Parathyroid adenoma (tissue), 2 donors: ENCODE measurements at regions not wholly inside any gene's neighbourhood (a gene's known extent, or its start where the extent isn't known, plus 50 kb on each side); places are given as distances from the start of the nearest gene placed in this dataset.

ENCODE experiments used
- H2AFZ ChIP-seq: fragments of 300-600 bp; sonication (generic); one replicate; pipeline ENCODE4 v1.7.0; 2017; ENCODE audit warnings: antibody characterized with exemption, mild to moderate bottlenecking
- H3K27ac ChIP-seq: fragments of 300-600 bp; sonication (generic); one replicate; pipeline ENCODE4 v1.7.0; 2017
- H3K27me3 ChIP-seq: fragments of 300-600 bp; sonication (generic); one replicate; pipeline ENCODE4 v1.7.0; 2017; ENCODE audit warnings: low read length; ENCODE audit not compliant: control insufficient read depth, insufficient read depth
- H3K36me3 ChIP-seq: fragments of 300-600 bp; sonication (generic); one replicate; pipeline ENCODE4 v1.7.0; 2017; ENCODE audit warnings: low read length; ENCODE audit not compliant: control insufficient read depth, insufficient read depth
- H3K4me1 ChIP-seq: fragments of 300-600 bp; sonication (generic); one replicate; pipeline ENCODE4 v1.7.0; 2017; ENCODE audit warnings: control low read depth
- H3K4me2 ChIP-seq: fragments of 300-600 bp; sonication (generic); one replicate; pipeline ENCODE4 v1.7.0; 2017; ENCODE audit warnings: low read length
- H3K4me3 ChIP-seq: fragments of 300-600 bp; sonication (generic); one replicate; pipeline ENCODE4 v1.7.0; 2017; ENCODE audit warnings: low read depth, low read length
- H3K79me2 ChIP-seq: fragments of 300-600 bp; sonication (generic); one replicate; pipeline ENCODE4 v1.7.0; 2017; ENCODE audit warnings: control low read depth
- H3K9ac ChIP-seq: fragments of 300-600 bp; sonication (generic); one replicate; pipeline ENCODE4 v1.7.0; 2017; ENCODE audit warnings: mild to moderate bottlenecking
- H3K9me3 ChIP-seq: fragments of 300-600 bp; sonication (generic); one replicate; pipeline ENCODE4 v1.7.0; 2017; ENCODE audit warnings: low read length; ENCODE audit not compliant: control insufficient read depth
- CTCF ChIP-seq: fragments of 300-600 bp; sonication (generic); IDR thresholded peaks from one replicate; pipeline ENCODE4 v1.7.0; 2017; ENCODE audit warnings: antibody characterized with exemption, mild to moderate bottlenecking
- donor health status: primary hyperparathyroidism.

GRCh38 chr15:37490707-37491106, 390.4 kb upstream of the MEIS2 start:
- Histone ChIP-seq H3K27ac (no peak overlapping the region), H3K4me1 (no peaks in the 10 kb centered on the region), H3K4me3 (no peak overlapping the region), H3K4me2 (no peak overlapping the region), H2AFZ (no peak overlapping the region), H3K27me3 (no peaks in the 10 kb centered on the region), H3K79me2 (no peaks in the 10 kb centered on the region), H3K36me3 (no peaks in the 10 kb centered on the region), H3K9me3 (no peaks in the 10 kb centered on the region), H3K9ac (no peak overlapping the region)
- TF ChIP-seq CTCF = no peak

GRCh38 chr15:37516621-37517020, 416.3 kb upstream of the MEIS2 start:
- no peaks in the 10 kb centered on the region for H3K79me2 ChIP-seq
- no peak for TF ChIP-seq CTCF

GRCh38 chr15:37517191-37517895, 417.0 kb upstream of the MEIS2 start:
- H2AFZ ChIP-seq = no peak overlapping the region
- H3K9me3 ChIP-seq = no peaks in the 10 kb centered on the region
- H3K4me2 ChIP-seq = no peak overlapping the region
- no peak overlapping the region for H3K4me3 ChIP-seq
- no peak overlapping the region for H3K9ac ChIP-seq
- H3K27me3 ChIP-seq = no peaks in the 10 kb centered on the region
- no peak overlapping the region for H3K27ac ChIP-seq
- H3K79me2 ChIP-seq = no peaks in the 10 kb centered on the region
- no peak for TF ChIP-seq CTCF
- H3K4me1 ChIP-seq = no peaks in the 10 kb centered on the region
- H3K36me3 ChIP-seq = no peaks in the 10 kb centered on the region

More at GRCh38 chr15:37516621-37517020, 416.3 kb upstream of the MEIS2 start:
- H3K4me3 ChIP-seq = no peak overlapping the region
- H3K4me1 ChIP-seq = no peaks in the 10 kb centered on the region
- H3K36me3 ChIP-seq = no peaks in the 10 kb centered on the region
- H3K27ac ChIP-seq = no peak overlapping the region
- no peaks in the 10 kb centered on the region for H3K9me3 ChIP-seq
- H3K9ac ChIP-seq = no peak overlapping the region
- H3K4me2 ChIP-seq = no peak overlapping the region
- no peak overlapping the region for H2AFZ ChIP-seq
- no peaks in the 10 kb centered on the region for H3K27me3 ChIP-seq

GRCh38 chr15:37518436-37518835, 416.0 kb upstream of the TMCO5A start:
- TF ChIP-seq CTCF = no peak
- Histone ChIP-seq H3K4me3 (no peak overlapping the region), H3K27ac (no peak overlapping the region), H3K79me2 (no peaks in the 10 kb centered on the region), H3K27me3 (no peaks in the 10 kb centered on the region), H3K9ac (no peak overlapping the region), H3K4me2 (no peak overlapping the region), H3K9me3 (no peaks in the 10 kb centered on the region), H3K36me3 (no peaks in the 10 kb centered on the region), H3K4me1 (no peaks in the 10 kb centered on the region), H2AFZ (no peak overlapping the region)

GRCh38 chr15:37520026-37520425, 414.4 kb upstream of the TMCO5A start:
- no peak for TF ChIP-seq CTCF
- no peak overlapping the region for H3K9ac ChIP-seq
- no peaks in the 10 kb centered on the region for H3K79me2 ChIP-seq
- H3K36me3 ChIP-seq = no peaks in the 10 kb centered on the region
- H3K4me2 ChIP-seq = no peak overlapping the region
- no peak overlapping the region for H3K4me3 ChIP-seq
- no peaks in the 10 kb centered on the region for H3K4me1 ChIP-seq
- no peak overlapping the region for H3K27ac ChIP-seq
- no peaks in the 10 kb centered on the region for H3K9me3 ChIP-seq
- no peak overlapping the region for H2AFZ ChIP-seq
- H3K27me3 ChIP-seq = no peaks in the 10 kb centered on the region
